SK-N-DZ (cell line): ENCODE measurements at regions not wholly inside any gene's neighbourhood (a gene's known extent, or its start where the extent isn't known, plus 50 kb on each side); places are given as distances from the start of the nearest gene placed in this dataset.
"Not testable (repeated sequence)": the region's sequence is repeated elsewhere in the genome, so short reads cannot be mapped to it uniquely, and the experiment has no call there.

ENCODE experiments used
- DNase-seq: peaks from one replicate; pipeline ENCODE4 v3.0.0-alpha.2; 2015; ENCODE audit warnings: low spot score

DNA sequence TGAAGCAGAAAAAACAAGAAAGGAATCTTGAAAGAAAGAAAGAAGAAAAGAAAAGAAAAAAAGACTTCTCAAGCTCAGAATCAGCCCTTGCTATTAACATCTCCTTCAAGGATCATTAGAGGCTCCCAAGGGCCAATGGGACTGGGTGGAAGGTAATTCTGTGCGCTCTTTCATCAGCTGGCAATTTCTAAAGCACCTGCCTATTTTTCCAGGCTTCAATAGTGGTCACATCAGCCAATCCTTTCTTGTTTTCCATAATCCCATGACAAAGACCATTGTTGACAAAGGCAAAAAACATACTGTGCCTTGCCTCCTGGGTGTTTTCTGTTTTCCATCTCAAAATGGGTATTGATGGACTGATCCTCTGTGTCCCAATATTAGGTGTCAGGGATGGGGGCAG, 88.2 kb upstream of the TSC22D1 start:
- DNase-seq = no peak

DNA sequence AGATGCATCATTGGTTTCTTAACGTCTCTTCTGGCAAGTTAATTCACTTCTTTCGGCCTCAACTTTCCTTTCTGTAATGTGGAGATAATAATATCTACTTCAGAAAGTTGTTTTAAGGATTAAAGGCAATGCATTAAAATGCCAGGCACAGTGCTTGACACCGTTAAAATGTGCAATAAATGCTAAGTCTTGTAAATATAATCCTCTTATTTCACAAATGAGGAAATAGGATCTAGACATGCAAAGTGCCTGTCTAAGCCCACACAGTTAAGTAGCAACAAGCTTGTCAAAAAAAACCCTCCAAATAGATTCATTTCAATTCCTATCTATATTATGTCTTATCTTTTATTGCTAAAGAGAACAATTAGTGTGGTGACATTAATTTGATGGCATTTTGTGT, 86.4 kb upstream of the TSC22D1 start:
- no peak for DNase-seq

DNA sequence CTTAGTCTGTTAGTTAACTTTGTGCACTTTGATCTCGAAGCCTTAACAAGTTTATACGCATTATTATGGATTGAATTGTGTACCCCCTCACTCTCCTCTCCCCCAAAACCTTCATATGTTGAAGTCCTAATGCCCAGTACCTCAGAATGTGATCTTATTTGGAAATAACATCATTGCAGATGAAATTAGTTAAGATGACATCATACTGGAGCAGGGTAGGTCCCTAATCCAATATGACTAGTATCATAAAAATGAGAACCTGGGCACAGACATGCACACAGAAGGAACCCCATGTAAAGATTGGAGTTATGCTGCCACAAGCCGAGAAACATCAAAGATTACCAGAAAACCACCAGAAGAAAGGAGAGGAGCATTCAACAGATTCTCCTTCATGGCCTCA, 85.8 kb upstream of the TSC22D1 start:
- DNase-seq = no peak

GRCh38 chr13:44660050-44660449, 83.9 kb upstream of the TSC22D1 start:
- DNase-seq = no peak

GRCh38 chr13:44652962-44653660, 77.0 kb upstream of the TSC22D1 start:
- DNase-seq = no peak

DNA sequence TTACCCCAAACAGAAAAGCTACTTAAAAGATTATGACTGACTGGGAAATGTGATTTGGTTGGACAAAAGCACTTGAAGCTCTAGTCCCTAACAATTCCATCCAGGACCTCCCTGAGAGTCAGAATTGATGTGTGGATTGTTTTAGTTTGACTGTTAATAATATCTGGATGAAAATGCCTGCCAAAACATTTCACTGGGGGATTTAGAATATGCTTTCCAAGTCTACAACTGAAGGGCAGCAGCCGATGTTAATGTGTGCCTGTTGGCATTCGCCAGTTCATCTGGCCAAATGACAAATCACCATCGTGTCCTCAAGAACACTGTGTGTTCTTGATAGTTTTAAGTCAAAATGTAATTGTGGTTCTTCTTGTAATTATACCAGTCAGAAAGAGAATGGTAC, 76.0 kb upstream of the TSC22D1 start:
- DNase-seq = no peak

GRCh38 chr13:44651724-44652123, 75.6 kb upstream of the TSC22D1 start:
- DNase-seq = no peak

DNA sequence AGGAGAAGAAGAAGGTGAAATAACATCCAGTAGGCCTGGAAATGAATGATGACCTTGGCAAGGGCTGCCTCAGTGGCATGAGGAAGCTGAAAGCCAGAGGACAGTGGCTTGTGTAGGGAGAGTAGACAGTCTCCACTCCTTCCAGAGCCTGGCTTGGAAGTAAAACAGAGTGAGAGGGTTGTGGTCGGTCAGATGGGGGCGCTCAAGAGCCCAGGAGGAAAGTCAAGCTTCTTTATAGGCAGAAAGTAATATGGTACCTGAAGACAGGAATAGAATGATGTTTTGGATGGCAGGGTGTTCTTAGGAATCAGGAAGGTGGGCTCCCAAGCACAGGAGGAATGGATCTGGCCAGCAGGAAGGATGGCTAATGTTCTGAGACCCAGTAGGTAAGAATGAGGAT, 75.1 kb upstream of the TSC22D1 start:
- DNase-seq = no peak

DNA sequence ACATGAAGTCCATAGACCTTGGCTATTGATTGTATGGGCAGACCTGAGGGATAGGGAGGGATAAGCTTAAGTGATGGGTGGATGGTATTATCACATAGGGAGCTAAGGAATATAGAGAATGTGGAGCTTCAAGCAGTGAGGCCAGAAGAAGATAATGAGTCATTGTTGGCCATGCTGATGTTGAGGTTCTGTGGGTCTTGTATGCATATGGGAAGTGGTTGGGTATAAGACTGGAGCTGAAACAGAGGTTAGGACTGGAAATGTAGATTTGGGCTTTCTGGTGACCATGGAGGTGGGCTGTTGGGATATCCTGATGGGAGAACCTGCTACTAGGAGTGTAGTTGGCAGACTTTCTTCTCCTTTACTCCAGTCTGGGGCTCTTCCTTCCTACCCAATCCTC, 73.7 kb upstream of the TSC22D1 start:
- DNase-seq = no peak

GRCh38 chr13:44649104-44649428, 72.9 kb upstream of the TSC22D1 start:
- no peak for DNase-seq

DNA sequence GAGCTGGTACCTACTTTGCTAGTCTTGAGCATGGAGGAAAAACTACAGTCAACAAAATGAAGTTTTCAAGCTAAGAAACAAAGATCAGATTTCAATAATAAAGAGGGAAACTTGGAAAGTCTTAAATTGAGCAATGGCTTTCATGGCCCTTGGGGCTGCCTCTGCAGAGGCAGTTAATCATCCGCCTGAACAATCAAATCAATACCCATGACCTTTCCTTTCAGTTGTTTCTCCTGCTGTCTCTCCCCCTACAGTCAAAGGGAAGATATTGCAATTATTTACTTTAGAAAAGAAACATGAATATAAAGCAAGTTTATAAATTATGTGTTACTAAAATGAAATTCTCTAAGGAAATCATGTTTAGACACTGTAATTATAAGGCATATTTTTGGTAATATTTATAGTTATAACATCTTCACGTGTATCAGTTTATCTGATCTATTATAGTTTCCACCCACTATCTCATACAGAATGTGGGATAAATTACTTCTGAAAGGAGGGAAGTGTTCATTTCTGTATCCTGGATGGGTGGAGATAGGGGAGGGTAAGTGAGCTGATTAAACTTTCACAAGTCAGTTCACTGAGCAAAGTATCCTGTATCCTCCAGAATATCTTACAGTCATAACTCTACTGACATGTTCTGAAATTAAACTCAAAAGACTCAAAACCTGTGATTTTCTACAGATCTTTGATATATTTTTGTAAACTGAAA, 72.4 kb upstream of the TSC22D1 start:
- no peak for DNase-seq

DNA sequence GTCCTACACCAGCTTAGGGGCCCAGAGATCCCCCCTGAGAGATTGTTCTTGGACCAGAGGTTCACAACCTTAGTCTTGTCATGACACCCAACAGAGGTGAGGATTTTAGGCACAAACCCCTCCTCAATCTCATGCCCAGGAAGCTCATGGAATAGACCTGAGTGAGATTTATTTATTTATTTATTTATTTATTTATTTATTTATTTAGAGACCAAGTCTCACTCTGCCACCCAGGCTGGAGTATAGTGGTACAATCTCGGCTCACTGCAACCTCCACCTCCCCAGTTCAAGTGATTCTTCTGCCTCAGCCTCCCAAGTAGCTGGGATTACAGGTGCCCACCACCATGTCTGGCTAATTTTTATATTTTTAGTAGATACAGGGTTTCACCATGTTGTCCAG, 71.4 kb upstream of the TSC22D1 start:
- DNase-seq = not testable (repeated sequence)

GRCh38 chr13:44646044-44646443, 69.9 kb upstream of the TSC22D1 start:
- no peak for DNase-seq

DNA sequence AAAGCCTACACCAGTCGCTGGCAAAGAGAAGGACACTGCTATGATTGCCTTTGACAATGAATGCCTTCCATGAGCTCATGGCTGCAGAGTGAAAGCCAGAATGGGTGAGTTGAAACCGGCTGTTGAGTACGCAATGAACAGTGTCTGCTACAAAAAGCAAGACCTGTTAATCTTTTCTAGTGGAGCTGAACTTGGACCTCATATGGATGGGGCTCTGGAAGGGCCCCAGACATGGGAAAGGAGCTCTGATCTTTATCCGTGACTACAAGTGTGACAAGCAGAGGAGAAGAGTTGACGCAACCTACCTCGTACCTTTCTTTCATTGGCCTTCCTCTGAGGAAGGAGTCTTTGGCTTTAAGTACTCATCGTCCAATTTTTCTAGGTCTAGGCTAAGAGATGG, 67.1 kb upstream of the TSC22D1 start:
- DNase-seq = no peak

DNA sequence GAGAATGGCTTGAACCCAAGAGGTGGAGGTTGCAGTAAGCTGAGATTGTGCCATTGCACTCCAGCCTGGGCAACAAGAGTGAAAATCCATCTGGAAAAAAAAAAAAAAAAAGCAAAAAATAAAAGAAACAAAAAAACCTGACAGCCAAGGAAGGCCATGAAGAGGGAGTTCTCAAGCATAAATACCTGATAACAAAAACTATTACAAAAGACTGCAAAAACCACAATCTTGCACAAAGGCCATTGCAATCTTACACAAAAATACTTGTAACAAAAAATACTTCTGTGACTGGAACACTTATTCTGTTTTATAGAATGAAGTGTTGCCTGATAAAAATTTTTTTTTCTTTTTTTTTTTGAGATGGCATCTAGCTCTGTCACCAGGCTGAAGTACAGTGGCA, 61.5 kb upstream of the TSC22D1 start:
- no peak for DNase-seq

- no peak for DNase-seq
These were observed 53.5 kb upstream of the TSC22D1 start for GRCh38 chr13:44629465-44630183.

DNA sequence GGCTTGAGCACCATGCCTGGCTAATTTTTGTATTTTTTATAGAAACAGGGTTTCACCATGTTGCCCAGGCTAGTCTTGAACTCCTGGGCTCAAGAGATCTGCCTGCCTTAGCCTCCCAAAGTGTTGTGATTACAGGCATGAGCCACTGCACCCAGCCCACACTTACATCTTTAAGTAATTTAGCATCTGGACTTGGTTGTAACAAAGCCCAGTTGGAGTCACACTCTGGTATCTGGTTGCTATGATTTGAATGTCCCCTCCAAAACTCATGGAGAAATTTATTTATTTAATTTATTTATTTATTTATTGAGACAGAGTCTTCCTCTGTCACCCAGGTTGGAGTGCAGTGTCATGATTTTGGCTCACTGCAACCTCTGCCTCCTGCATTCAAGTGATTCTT, 52.7 kb upstream of the TSC22D1 start:
- DNase-seq = not testable (repeated sequence)

- DNase-seq = no peak
These were observed 51.3 kb upstream of the TSC22D1 start for GRCh38 chr13:44627441-44627840.

GRCh38 chr13:44626176-44626575, 50.0 kb upstream of the TSC22D1 start:
- no peak for DNase-seq
